Activated CD4-positive, alpha-beta T cell treated with anti-CD3 and anti-CD28 coated beads for 48 hours (primary cell): ENCODE measurements at regions not wholly inside any gene's neighbourhood (a gene's known extent, or its start where the extent isn't known, plus 50 kb on each side); places are given as distances from the start of the nearest gene placed in this dataset.
"Not testable (repeated sequence)": the region's sequence is repeated elsewhere in the genome, so short reads cannot be mapped to it uniquely, and the experiment has no call there.

ENCODE experiments used
- DNase-seq: peaks from one replicate; pipeline ENCODE4 v3.0.0-alpha.2; 2020

DNA sequence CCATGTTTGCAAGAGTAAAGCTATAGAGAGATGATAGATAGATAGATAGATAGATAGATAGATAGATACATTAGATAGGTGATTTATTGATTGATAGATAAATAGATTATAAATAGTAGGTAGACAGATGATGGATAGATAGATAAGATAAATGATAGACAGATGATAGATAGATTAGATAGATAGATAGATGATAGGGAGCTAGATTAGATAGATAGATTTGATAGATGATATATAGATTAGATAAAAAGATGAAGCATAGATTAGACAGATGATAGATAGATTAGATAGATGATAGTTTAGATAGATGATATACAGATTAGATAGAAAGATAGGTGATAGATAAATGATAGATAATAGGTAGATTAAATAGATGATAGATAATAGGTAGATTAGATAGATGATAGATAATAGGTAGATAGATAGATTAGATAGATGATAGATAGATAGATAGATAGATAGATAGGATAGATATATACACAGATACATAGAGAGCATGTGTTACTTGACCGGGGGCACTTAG is 243.3 kb upstream of the FOXK1 start:
- no peak for DNase-seq

- no peak for DNase-seq
Observed at GRCh38 chr7:4439444-4439843, 242.7 kb upstream of the FOXK1 start.

DNA sequence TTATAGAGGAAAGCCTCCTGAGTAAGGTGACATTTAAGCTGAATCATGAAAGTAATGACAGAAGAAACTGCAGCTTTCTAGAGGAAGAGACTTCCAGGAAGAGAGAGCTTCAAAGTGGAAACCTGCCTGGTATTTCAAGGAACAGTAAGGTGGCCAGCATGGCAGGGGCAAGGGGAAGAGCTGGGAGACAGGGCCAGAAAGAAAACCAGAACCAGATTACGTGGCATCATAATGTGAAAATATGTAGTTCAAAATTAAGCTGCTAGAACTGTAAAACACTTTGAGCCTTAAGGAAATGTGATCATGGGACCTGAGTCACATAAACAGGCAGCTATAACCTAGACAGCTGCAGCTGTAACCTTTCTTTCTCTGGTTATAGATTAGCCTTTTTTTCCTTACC is 238.0 kb upstream of the FOXK1 start:
- DNase-seq: no peak

DNA sequence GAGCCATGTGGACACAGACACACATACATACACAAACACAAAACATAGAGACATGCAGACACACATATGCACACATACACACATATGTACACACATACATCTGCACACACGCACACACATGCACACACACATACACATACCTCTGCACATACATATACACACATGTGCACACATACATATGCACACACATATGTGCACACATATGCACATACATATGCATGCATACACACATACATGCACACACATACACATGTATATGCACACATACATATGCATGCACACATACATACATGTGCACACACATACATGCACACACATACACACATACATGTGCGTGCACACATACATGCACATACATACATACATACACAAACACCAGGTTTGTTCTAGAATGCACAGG is 236.3 kb upstream of the FOXK1 start:
- DNase-seq: no peak

GRCh38 chr7:4449263-4449662 is 232.8 kb upstream of the FOXK1 start:
- no peak for DNase-seq

DNA sequence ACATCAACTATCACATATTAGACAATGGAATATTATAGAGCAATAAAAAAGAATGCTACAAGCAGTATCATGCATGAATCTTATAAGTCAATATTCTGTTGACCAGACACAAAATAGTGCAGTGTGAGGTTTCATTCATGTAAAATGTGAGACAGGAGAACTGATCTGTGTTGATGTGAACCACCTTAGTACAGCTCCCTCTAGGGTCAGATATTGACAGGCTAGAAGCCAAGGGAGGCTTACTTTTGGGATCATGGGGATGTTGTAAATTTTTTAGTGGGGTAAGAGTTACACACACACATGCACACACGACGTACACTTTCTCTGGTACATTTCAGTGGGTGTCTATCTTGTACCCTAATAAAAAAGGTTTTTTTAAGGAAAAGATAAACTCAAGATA is 231.6 kb upstream of the FOXK1 start:
- DNase-seq: no peak

DNA sequence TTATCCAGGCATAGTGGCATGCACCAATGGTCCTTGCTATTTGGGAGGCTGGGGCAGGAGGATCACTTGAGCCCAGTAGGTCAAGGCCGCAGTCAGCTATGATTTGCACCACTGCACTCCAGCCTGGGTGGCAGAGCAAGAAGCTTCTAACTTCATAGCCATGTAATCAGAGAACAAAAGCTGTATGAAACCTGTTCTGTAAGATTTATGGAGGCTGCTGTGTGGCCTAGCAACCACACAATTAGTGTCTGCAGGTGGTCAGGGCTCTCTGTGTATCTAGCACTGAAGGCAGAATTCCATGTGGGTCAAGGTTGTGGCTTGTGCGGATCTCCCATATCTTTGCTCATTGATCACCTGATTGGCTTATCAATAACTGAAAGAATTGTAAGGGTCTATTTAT is 221.5 kb upstream of the FOXK1 start:
- no peak for DNase-seq

GRCh38 chr7:4461531-4461930 is 220.6 kb upstream of the FOXK1 start:
- DNase-seq: no peak

DNA sequence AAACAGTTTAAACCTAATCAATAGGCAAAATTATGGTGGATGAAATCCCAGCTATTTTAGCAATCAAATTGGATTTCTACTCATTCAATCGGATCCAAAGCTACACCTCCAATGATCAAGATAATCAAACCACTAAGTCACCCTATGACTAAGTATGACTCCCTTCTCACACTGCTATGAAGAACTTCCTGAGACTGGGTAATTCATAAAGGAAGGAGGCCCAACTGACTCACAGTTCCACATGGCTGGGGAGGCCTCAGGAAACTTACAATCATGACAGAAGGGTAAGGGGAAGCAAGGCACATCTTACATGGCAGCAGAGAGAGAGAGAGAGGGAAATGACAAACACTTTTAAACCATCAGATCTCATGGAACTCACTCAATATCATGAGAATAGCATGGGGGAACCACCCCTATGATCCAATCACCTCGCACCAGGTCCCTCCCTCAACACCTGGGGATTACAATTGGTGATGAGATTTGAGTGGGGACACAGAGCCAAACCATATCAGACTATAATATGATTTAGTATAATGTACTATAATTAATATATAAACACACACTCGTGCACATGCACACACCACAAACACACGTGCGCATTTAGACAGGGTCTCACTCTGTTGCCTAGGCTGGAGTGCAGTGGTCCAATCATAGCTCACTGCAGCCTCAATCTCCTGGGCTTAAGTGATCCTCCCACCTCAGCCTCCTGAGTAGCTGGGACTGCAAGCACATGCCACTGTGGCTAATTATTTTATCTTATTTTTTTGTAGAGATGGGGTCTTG is 213.6 kb upstream of the FOXK1 start:
- DNase-seq: no peak

DNA sequence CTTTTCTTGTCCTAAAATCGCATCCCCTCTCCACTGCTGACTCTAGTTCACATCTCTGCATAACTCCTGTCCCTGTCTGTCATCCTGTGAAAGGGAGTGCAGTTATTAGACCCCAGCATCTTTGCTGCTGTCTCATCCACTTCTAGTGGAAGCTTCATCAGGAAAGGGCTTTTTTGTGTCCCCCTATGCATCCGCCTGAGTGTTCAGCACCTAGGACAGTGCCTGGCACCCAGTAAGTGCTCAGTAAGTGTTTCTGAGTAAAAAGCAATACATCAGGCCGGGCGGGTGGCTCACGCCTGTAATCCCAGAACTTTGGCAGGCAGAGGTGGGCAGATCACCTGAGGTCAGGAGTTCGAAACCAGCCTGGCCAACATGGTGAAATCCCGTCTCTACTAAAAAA is 211.8 kb upstream of the FOXK1 start:
- DNase-seq: no peak

- DNase-seq: no peak
Observed at GRCh38 chr7:4472728-4473127, 209.4 kb upstream of the FOXK1 start.

DNA sequence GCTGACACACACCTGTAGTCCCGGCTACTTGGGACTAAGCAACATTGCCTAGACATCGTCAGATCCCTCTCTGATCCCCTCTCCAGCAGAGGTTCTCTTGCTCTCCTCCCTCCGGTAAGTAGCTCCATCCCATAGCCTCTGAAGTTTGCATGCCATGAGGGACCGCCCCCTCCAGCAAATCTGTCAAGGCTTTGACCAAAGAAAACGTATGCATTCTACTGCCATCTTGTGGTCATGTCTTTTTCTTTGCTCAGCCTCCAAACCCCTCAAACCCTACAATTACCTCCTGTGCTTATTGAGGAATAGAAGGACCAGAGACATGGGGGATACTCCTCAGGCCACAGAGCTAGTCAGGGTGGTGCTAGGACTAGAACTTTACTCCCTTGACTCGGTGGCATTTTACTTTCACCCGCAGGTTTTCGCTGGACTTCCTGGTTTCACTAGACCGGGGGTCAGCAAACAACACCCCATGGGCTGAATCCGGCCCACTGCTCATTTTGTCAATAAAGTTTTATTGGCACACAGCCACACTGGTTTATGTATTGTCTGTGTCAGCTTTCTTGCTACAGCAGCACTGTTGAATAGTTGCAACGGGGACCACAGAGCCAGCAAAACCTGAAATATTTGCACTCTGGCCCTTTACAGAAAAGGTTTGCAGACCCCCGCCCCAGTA is 202.6 kb upstream of the FOXK1 start:
- DNase-seq: peak; percentile 27

DNA sequence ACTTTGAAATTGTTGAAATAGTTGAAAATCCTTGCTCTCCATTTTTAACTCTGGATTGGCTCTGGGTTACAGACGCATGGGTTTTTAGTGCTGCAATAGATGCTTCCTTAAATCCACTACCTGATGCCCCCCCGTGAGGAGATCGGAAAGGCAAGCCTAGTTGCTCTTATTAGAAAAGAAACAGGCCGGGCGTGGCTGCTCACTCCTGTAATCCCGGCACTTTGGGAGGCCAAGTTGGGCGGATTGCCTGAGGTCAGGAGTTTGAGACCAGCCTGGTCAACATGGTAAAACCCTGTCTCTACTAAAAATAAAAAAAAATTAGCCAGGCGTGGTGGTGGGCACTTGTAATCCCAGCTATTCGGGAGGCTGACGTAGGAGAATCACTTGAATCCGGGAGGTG is 202.0 kb upstream of the FOXK1 start:
- not testable (repeated sequence) for DNase-seq

- DNase-seq: no peak
Observed at GRCh38 chr7:4483851-4484250, 198.2 kb upstream of the FOXK1 start.

DNA sequence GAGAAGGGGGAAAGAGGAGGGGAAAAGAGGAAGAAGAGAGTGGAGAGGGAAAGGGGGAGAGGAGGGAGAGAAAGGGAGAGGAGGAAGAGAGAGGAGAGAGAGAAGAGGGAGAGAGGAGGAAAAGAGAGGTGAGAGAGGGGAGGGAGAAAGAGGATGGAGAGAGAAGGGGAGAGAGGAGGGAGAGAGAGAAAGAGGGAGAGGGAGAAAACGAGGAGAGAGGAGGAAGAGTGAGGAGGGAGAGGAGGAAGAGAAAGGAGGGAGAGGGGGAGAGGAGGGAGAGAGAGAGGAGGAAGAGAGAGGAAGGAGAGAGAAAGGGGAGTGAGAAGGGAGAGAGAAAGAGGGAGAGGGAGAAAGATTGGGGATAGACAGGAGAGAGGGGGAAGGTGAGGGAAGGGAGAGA is 197.6 kb upstream of the FOXK1 start:
- no peak for DNase-seq

DNA sequence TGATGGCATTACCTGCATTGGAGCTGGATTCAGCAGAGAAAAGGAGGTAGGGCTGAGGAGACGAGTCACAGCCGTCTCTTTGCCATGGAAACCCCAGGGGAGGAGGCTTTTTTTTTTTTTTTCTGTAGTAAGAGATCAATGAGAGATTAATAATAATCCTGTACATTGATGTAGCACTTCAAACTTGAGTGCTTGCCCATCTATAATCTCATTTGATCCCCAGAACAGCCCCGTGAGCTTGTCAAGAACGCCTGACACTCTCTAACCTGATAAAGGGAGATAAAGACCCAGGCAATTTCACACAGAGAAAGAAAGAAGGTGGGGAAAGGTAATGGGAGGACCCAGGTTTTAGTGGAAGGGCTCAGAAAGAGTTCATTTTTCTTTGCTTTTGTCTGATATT is 195.2 kb upstream of the FOXK1 start:
- no peak for DNase-seq

DNA sequence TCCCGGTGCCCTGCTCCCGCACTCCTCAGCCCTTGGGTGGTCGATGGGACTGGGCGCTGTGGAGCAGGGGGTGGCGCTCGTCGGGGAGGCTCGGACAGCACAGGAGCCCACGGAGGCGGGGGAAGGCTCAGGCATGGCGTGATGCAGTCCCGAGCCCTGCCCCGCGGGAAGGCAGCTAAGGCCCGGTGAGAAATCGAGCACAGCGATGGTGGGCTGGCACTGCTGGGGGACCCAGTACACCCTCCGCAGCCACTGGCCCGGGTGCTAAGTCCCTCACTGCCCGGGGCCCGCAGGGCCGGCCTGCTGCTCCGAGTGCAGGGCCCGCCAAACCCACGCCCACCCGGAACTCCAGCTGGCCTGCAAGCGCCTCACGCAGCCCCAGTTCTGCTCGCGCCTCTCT is 185.2 kb upstream of the FOXK1 start:
- not testable (repeated sequence) for DNase-seq

DNA sequence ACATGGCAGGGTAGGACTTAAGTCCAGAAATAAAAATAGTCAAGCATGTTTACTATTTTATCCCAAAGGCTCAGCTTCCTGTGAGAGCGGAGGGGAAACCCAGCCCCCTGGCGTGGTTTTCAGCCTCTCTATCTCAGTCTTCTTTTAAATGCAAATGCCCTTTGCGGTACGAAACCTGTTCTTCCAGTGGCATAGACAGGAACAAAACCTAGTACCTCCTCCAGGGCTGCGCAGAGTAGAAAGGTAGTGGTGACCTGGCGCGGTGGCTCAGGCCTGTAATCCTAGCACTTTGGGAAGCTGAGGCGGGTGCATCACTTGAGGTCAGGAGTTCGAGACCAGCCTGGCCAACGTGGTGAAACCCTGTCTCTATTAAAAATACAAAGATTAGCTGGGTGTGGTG is 181.3 kb upstream of the FOXK1 start:
- no peak for DNase-seq

DNA sequence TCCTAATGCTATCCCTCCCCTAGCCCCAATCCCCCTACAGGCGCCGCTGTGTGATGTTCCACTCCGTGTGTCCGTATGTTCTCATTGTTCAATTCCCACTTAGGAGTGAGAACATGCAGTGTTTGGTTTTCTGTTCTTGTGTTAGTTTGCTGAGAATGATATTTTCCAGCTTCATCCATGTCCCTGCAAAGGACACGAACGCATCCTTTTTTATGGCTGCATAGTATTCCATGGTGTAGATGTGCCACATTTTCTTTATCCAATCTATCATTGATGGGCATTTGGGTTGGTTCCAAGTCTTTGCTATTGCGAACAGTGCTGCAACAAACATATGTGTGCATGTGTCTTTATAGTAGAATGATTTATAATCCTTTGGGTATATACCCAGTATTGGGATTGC is 174.2 kb upstream of the FOXK1 start:
- DNase-seq: not testable (repeated sequence)

DNA sequence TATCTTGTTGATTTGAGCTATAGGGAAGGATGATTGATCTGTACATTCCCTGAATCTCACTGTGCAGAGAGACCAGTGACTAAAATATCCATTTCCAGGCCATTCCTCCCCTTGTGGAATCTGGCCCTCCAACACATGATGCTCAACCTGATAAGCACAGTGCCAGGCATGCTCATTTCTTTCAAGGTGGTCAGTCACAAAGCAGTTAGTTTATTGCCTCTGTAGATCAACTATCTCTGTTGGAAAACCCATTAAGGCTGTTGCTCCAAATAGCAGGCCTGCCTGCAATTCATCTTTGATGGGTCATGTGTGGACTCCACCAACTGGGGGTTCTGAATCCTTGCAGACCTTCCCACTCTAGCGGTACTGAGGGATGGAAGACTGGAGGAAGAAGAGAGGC is 168.6 kb upstream of the FOXK1 start:
- DNase-seq: no peak

DNA sequence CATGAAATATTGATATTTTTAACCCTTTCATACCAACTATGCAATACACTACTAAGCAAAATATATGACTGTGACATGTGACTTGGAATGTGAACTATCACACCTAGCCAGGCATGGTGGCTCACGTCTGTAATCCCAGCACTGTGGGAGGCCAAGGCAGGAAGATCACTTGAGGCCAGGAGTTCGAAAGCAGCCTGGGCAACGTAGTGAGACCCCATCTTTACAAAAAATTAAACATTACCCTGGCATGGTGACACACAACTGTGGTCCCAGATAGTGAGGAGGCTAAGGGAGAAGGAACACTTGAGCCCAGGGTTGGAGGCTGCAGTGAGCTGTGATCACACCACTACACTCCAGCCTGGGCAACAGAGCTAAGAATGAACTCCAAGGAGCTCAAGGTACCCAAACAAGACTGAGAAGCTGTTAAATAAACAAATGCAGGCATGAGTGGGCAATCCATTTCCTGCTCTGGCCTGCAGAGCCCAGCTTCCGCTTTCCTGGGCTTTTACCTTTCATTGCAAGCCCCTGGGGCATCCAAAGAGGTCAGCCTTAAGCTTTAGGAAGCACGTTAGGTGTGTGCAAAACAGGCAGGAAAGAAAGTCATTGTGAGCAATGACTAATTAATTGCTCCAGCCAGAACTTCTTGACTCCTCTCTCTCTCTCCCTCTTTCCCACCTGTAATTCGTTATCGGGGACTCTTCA is 162.1 kb upstream of the FOXK1 start:
- DNase-seq: no peak

GRCh38 chr7:4523219-4523618 is 158.9 kb upstream of the FOXK1 start:
- no peak for DNase-seq

GRCh38 chr7:4523873-4524272 is 158.2 kb upstream of the FOXK1 start:
- DNase-seq: no peak

DNA sequence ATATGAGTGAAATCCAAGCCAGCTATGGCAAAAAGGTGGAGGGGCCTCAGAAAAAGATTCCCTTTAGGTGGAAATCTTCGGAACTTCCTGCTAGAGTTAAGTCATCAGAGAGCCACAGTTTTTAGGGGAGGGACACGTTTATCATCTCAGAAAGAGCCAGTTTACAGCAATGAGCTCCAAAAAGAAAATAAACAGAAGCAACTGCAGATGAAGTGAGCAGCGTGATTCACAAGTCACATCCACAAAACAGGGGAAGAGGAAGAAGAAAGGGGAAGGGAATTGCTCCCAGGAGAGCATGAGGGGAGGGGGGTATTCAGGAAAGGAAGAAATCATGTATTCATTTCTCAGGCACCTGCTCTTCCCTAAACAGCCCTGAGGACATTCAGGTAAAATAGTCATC is 156.2 kb upstream of the FOXK1 start:
- DNase-seq: no peak
